Retinal pigment epithelial cell (primary cell): ENCODE measurements at regions not wholly inside any gene's neighbourhood (a gene's known extent, or its start where the extent isn't known, plus 50 kb on each side); places are given as distances from the start of the nearest gene placed in this dataset.

Experiments used
- DNase-seq: peaks from one replicate; pipeline ENCODE4 v3.0.0-alpha.2; 2010; ENCODE audit warnings: low read depth
- H3K4me3 ChIP-seq: 2 replicates; pipeline ENCODE4 v1.5.1; 2011; ENCODE audit warnings: mild to moderate bottlenecking, low read length, control low read depth, moderate library complexity
- TF ChIP-seq, protein P1 (sequence below): conservative IDR thresholded peaks from 2 replicates; pipeline ENCODE4 v1.5.1; 2011; ENCODE audit warnings: low read depth, low read length, control low read depth, inconsistent platforms

DNA sequence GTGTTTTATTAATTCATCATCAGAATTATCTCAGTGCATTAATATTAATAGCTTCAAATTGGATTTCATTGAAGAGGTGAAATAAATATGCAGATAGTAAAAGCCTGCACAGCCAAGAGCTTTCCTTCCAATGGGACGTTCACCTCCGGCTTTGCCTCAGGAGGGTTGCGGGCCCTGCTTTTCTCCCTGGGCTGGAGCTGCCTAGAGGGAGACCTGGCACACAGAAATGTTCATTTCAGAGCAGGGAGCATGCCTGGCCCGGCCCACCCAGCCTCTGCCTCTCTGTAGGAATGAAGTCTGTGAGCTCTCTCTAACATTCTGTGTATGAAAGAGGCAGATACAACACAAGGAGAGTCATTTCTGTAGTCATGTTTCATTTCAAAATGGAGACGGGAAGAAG is 100.4 kb upstream of the IRX2 start:
- TF ChIP-seq, protein P1, sequence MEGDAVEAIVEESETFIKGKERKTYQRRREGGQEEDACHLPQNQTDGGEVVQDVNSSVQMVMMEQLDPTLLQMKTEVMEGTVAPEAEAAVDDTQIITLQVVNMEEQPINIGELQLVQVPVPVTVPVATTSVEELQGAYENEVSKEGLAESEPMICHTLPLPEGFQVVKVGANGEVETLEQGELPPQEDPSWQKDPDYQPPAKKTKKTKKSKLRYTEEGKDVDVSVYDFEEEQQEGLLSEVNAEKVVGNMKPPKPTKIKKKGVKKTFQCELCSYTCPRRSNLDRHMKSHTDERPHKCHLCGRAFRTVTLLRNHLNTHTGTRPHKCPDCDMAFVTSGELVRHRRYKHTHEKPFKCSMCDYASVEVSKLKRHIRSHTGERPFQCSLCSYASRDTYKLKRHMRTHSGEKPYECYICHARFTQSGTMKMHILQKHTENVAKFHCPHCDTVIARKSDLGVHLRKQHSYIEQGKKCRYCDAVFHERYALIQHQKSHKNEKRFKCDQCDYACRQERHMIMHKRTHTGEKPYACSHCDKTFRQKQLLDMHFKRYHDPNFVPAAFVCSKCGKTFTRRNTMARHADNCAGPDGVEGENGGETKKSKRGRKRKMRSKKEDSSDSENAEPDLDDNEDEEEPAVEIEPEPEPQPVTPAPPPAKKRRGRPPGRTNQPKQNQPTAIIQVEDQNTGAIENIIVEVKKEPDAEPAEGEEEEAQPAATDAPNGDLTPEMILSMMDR = no peak
- no peak for DNase-seq
- H3K4me3 ChIP-seq = no peak overlapping the region

GRCh38 chr5:2849429-2849828 is 98.0 kb upstream of the IRX2 start:
- DNase-seq = no peak
- no peak overlapping the region for H3K4me3 ChIP-seq
- TF ChIP-seq, protein P1 = no peak

- no peak for DNase-seq
- no peak overlapping the region for H3K4me3 ChIP-seq
- TF ChIP-seq, protein P1 = no peak
Measured at GRCh38 chr5:2848619-2849018, 97.1 kb upstream of the IRX2 start.

GRCh38 chr5:2847608-2848007 is 96.1 kb upstream of the IRX2 start:
- no peak overlapping the region for H3K4me3 ChIP-seq
- DNase-seq = no peak
- TF ChIP-seq, protein P1 = no peak

GRCh38 chr5:2841208-2841607 is 89.7 kb upstream of the IRX2 start:
- TF ChIP-seq, protein P1 = no peak
- DNase-seq = no peak
- H3K4me3 ChIP-seq = no peak overlapping the region

- TF ChIP-seq, protein P1 = no peak
- H3K4me3 ChIP-seq = no peak overlapping the region
- DNase-seq = no peak
Measured at GRCh38 chr5:2840372-2840915, 89.0 kb upstream of the IRX2 start.

GRCh38 chr5:2836133-2836532 is 84.7 kb upstream of the IRX2 start:
- TF ChIP-seq, protein P1 = no peak
- no peak overlapping the region for H3K4me3 ChIP-seq
- DNase-seq = no peak
